ENCODE measurements at regions not wholly inside any gene's neighbourhood (a gene's known extent, or its start where the extent isn't known, plus 50 kb on each side); places are given as distances from the start of the nearest gene placed in this dataset.

GRCh38 chr5:113817683-113818082, 304.2 kb downstream of the YTHDC2 start:
- Histone ChIP-seq H3K4me3 (no peak overlapping the region), H3K27me3 (replicated peaks in 1 of 7) (no peaks in the 10 kb centered on the region), H3K27ac (no peak overlapping the region), H3K4me1 (no peaks in the 10 kb centered on the region), H3K36me3 (no peaks in the 10 kb centered on the region), H3K9me3 (no peaks in the 10 kb centered on the region)
- DNase-seq = no peak
- WGBS, 5 donors = 73 to 85% (median 79%) methylated on average over 3 of the region's 3 CpGs
- TF ChIP-seq POLR2A (IDR thresholded peaks at IDR 0.05) (no peak), CTCF (IDR thresholded peaks at IDR 0.05 in 8 of 11, conservative IDR thresholded peaks at IDR 0.05 in 3 of 11) (no peak), POLR2AphosphoS5 (IDR thresholded peaks at IDR 0.05) (no peak)
- intact Hi-C loops (cut with DNase I; ENCODE audit: low total_unique reads) = no loop called here

- peaks cover 0 to 13% (median 0%) of the 10 kb centered on the region in 8 donors for H3K9me3 ChIP-seq
- no peak overlapping the region for H3K27ac ChIP-seq
- no peaks in the 10 kb centered on the region for H3K36me3 ChIP-seq
- H3K4me3 ChIP-seq = no peak overlapping the region
- H3K4me1 ChIP-seq = no peaks in the 10 kb centered on the region
- WGBS, 5 donors = 66 to 75% (median 73%) methylated on average over 3 of the region's 3 CpGs
- DNase-seq = no peak
- no peaks in the 10 kb centered on the region for H3K27me3 ChIP-seq (replicated peaks in 1 of 7)
- TF ChIP-seq POLR2AphosphoS5 (IDR thresholded peaks at IDR 0.05) (no peak), POLR2A (IDR thresholded peaks at IDR 0.05) (no peak), CTCF (IDR thresholded peaks at IDR 0.05 in 8 of 11, conservative IDR thresholded peaks at IDR 0.05 in 3 of 11) (no peak)
- intact Hi-C loops (cut with DNase I; ENCODE audit: low total_unique reads) = no loop called here
Observed at GRCh38 chr5:113823696-113824095, 310.2 kb downstream of the YTHDC2 start.

- H3K36me3 ChIP-seq = no peaks in the 10 kb centered on the region
- no peak overlapping the region for H3K4me3 ChIP-seq
- no peak overlapping the region for H3K27ac ChIP-seq
- H3K27me3 ChIP-seq (replicated peaks in 1 of 7) = no peaks in the 10 kb centered on the region
- no peaks in the 10 kb centered on the region for H3K4me1 ChIP-seq
- TF ChIP-seq CTCF (IDR thresholded peaks at IDR 0.05 in 8 of 11, conservative IDR thresholded peaks at IDR 0.05 in 3 of 11) (no peak), POLR2A (IDR thresholded peaks at IDR 0.05) (no peak), POLR2AphosphoS5 (IDR thresholded peaks at IDR 0.05) (no peak)
- DNase-seq = no peak
- peaks cover 0 to 14% (median 0%) of the 10 kb centered on the region in 8 donors for H3K9me3 ChIP-seq
- intact Hi-C loops (cut with DNase I; ENCODE audit: low total_unique reads) = no loop called here
- 47 to 65% (median 56%) methylated on average over 2 of the region's 2 CpGs for WGBS, 5 donors
Observed at GRCh38 chr5:113824307-113824706, 310.8 kb downstream of the YTHDC2 start.

GRCh38 chr5:113825176-113825575, 311.7 kb downstream of the YTHDC2 start:
- Histone ChIP-seq H3K27me3 (replicated peaks in 1 of 7) (no peaks in the 10 kb centered on the region), H3K27ac (no peak overlapping the region), H3K4me1 (no peaks in the 10 kb centered on the region), H3K9me3 (peaks cover 0 to 16% (median 0%) of the 10 kb centered on the region in 8 donors), H3K36me3 (no peaks in the 10 kb centered on the region), H3K4me3 (no peak overlapping the region)
- TF ChIP-seq POLR2AphosphoS5 (IDR thresholded peaks at IDR 0.05) (no peak), POLR2A (IDR thresholded peaks at IDR 0.05) (no peak), CTCF (IDR thresholded peaks at IDR 0.05 in 8 of 11, conservative IDR thresholded peaks at IDR 0.05 in 3 of 11) (no peak)
- no peak for DNase-seq
- intact Hi-C loops (cut with DNase I; ENCODE audit: low total_unique reads) = no loop called here
